GM12872 (cell line): ENCODE measurements at regions not wholly inside any gene's neighbourhood (a gene's known extent, or its start where the extent isn't known, plus 50 kb on each side); places are given as distances from the start of the nearest gene placed in this dataset.

Experiments used
- CTCF ChIP-seq: IDR thresholded peaks from 3 replicates; pipeline ENCODE4 v1.5.1; 2011; ENCODE audit warnings: low read depth, mild to moderate bottlenecking, low read length, moderate library complexity; ENCODE audit not compliant: insufficient read depth

GRCh38 chr20:4488407-4489339 lies 197.6 kb upstream of the PRNP start:
- TF ChIP-seq CTCF = no peak

DNA sequence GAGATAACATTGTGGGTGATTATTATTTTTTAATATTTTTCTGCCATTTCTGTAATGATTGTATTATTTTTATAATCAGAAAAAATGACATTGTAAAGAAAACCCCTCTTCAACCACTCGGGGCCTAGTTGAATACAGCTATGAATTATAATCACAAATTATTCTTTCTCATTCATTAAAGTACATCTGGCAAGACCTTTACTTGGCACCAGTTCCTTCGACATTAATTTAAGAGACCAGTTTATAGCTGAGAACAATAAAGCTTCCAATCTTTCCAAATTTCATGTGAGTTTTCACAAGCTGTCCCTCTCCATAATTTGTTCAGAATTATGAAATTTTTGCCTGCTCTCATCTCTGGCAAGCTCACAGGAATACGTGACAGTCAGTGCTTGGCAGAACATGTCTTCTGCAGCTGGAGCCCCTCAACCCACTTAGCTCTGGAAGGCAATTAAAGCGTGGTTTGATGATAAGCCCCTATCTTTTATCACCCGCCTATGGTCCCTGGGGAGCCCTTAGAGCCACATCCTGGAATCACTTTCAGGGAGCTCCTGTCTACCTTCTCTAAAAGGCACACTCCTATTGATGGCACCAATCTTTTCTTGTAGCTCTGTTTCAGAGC lies 201.8 kb upstream of the PRNP start:
- no peak for TF ChIP-seq CTCF

DNA sequence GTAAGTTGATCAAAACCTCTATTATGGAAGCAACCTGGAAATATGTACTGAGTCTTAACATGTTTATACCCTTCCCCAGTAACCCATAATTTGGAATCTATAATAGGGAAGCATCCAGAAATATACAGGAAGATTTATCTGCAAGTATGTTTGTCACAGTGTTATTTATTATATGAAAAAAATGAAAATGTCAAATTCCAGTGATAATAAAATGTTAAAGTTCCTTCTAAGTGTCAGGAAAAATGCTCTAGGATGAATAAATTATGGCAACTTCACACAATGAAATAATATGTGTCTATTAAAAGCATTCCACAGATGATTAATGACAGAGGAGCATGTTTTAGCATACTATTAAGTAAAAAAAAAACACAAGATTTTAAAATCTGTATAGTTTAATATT lies 202.3 kb upstream of the PRNP start:
- TF ChIP-seq CTCF = no peak

GRCh38 chr20:4483486-4483885 lies 202.8 kb upstream of the PRNP start:
- TF ChIP-seq CTCF = no peak

DNA sequence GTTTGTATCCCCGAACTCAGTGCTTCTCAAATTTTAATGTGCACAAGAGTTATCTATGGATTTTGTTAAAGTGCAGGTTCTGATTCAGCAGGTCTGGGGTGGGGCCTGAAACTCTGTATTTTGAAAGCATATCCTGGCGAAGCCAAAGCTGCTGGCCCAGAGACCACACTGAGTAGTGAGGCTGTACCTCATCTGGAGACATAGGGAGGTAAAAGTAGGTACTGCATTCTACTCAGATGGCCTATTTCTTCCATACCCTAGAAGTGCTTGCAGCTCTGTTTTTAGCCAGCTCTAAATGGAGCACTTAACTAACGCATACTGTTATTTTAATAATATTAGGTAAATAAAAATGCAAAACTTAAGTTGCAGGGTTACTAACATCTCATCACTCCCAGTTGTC lies 206.2 kb upstream of the PRNP start:
- no peak for TF ChIP-seq CTCF

GRCh38 chr20:4476903-4477500 lies 209.3 kb upstream of the PRNP start:
- TF ChIP-seq CTCF = no peak

DNA sequence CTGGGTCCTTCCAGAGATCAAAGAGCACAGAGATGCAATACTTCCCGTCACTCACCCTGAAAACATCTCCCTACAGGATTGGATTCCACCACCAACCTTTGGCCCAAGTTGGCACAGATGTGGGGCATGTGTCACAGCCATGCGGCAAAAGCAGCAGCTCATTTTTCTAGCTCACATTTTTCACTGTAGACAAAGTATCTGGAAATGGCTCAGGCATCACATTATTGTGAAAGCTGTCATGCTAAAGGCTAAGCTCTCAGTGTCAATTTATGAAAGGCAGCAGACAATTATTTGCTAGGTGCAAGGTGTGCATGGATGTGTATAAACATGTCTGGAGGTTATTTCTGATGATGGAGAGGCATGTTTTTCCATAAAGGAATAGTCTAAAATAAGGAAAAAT lies 213.3 kb upstream of the PRNP start:
- no peak for TF ChIP-seq CTCF
